ENCODE measurements at regions not wholly inside any gene's neighbourhood (a gene's known extent, or its start where the extent isn't known, plus 50 kb on each side); places are given as distances from the start of the nearest gene placed in this dataset.

DNA sequence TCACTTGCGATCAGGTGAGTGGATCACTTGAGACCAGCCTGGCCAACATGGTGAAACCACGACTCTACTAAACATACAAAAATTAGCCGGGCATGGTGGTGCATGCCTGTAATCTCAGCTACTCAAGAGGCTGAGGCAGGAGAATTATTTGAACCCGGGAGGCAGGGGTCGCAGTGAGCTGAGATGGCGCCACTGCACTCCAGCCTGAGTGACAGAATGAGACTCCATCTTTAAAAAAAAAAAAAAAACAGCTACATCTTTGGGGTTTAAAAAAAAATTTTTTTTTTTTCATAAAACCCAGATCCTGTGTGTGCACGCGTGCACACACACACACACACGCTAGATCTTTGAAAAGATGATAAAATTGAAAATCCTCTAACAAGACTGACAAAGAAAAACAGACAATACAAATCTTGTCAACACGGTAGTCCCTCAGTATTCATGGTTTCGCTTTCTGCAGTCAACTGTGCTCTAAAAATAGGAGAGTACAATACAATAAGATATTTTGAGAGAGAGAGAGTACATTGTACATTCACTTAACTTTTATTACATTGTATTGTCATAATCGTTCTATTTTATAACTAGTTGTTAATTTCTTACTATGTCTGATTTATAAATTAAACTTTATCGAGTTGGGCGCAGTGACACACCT, 295.3 kb upstream of the RGS6 start:
- Histone ChIP-seq H3K9ac (ENCODE audit: low read depth in 2 of 2, low read length in 2 of 2) (no peak overlapping the region), H3K27me3 (no peaks in the 10 kb centered on the region), H3K27ac (no peak overlapping the region), H3K36me3 (no peaks in the 10 kb centered on the region), H3K4me3 (no peak overlapping the region), H3K4me1 (no peaks in the 10 kb centered on the region), H3K9me3 (no peaks in the 10 kb centered on the region)
- no peak for DNase-seq
- TF ChIP-seq, protein P1, sequence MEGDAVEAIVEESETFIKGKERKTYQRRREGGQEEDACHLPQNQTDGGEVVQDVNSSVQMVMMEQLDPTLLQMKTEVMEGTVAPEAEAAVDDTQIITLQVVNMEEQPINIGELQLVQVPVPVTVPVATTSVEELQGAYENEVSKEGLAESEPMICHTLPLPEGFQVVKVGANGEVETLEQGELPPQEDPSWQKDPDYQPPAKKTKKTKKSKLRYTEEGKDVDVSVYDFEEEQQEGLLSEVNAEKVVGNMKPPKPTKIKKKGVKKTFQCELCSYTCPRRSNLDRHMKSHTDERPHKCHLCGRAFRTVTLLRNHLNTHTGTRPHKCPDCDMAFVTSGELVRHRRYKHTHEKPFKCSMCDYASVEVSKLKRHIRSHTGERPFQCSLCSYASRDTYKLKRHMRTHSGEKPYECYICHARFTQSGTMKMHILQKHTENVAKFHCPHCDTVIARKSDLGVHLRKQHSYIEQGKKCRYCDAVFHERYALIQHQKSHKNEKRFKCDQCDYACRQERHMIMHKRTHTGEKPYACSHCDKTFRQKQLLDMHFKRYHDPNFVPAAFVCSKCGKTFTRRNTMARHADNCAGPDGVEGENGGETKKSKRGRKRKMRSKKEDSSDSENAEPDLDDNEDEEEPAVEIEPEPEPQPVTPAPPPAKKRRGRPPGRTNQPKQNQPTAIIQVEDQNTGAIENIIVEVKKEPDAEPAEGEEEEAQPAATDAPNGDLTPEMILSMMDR (IDR thresholded peaks at IDR 0.05): no peak
- intact Hi-C loops (cut with DNase I): no loop called here

DNA sequence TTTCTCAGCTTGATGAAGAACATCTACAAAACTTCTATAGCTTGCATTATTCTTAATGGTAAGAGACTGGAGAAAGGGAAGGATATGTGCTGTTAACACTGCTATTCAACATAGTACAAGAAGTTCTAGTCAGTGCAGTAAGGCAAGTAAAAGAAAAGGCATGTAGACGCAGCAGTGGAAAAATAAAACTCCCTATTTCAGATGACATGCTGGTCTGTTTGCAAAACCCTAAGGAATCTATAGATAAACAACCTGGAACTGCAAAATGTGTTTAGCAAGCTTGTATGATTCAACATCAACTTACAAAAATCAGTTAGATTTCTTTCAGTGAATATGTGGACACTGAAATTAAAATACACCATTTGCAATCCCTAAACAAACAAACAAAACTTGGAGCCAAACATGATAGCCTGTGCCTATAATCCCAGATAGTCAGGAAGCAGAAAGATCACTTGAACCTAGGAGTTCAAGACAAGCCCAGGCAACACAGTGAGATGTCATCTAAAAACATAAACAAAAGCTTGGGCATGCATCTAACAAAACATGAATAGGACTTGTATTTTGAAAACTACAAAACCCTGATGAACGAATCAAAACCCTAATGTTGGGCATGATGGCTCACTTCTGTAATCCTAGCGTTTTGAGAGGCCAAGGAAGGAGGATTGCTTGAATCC, 293.6 kb upstream of the RGS6 start:
- no peaks in the 10 kb centered on the region for H3K9me3 ChIP-seq
- no peak for DNase-seq
- no peaks in the 10 kb centered on the region for H3K36me3 ChIP-seq
- intact Hi-C loops (cut with DNase I): no loop called here
- H3K4me1 ChIP-seq: no peaks in the 10 kb centered on the region
- H3K9ac ChIP-seq (ENCODE audit: low read depth in 2 of 2, low read length in 2 of 2): no peak overlapping the region
- H3K27me3 ChIP-seq: no peaks in the 10 kb centered on the region
- H3K27ac ChIP-seq: no peak overlapping the region
- H3K4me3 ChIP-seq: no peak overlapping the region
- TF ChIP-seq, protein P1 (IDR thresholded peaks at IDR 0.05): no peak

DNA sequence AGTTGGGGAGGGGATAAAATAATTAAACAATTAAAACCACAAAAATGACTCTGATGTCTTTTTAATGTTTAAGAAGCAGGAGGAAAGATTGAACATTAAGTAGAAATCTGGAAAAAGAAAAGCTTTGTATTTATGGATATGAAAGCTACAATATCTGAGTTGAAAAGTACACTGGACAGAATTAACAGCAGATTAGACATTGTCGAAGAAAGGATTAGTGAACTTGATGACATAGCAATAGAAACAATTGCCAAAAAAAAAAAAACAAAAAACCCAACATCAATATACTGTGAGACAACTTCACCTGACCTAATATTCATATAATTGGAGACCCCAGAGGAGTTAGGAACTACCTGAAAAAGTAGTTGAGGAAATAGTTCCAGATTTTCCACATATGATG, 289.5 kb upstream of the RGS6 start:
- no peak overlapping the region for H3K27ac ChIP-seq
- H3K27me3 ChIP-seq: no peaks in the 10 kb centered on the region
- H3K9ac ChIP-seq (ENCODE audit: low read depth in 2 of 2, low read length in 2 of 2): no peak overlapping the region
- no peak overlapping the region for H3K4me3 ChIP-seq
- no peaks in the 10 kb centered on the region for H3K36me3 ChIP-seq
- H3K9me3 ChIP-seq: no peaks in the 10 kb centered on the region
- TF ChIP-seq, protein P1 (IDR thresholded peaks at IDR 0.05): no peak
- no peaks in the 10 kb centered on the region for H3K4me1 ChIP-seq
- no peak for DNase-seq
- intact Hi-C loops (cut with DNase I): no loop called here

DNA sequence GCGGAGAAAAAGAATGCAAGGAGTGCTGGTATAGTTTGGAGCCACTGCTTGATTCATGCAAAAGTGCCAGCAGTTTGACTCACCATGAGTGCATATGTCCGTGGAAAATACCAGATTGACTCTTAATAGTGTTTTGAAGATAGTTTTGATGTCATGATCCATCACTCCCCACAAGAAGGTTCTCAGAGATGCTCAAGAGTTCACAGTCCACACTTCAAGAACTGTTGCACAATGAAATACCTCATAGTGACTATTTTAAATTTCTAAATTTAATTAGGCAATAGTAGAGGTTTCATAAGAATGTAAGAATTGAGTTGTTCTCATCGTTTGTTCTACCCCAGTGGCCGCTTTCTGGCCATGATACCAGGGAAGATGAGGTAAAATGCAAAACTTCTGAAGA, 286.6 kb upstream of the RGS6 start:
- no peaks in the 10 kb centered on the region for H3K9me3 ChIP-seq
- H3K36me3 ChIP-seq: no peaks in the 10 kb centered on the region
- H3K9ac ChIP-seq (ENCODE audit: low read depth in 2 of 2, low read length in 2 of 2): no peak overlapping the region
- H3K27ac ChIP-seq: no peak overlapping the region
- TF ChIP-seq, protein P1 (IDR thresholded peaks at IDR 0.05): no peak
- no peaks in the 10 kb centered on the region for H3K27me3 ChIP-seq
- intact Hi-C loops (cut with DNase I): no loop called here
- no peaks in the 10 kb centered on the region for H3K4me1 ChIP-seq
- no peak overlapping the region for H3K4me3 ChIP-seq
- DNase-seq: no peak

DNA sequence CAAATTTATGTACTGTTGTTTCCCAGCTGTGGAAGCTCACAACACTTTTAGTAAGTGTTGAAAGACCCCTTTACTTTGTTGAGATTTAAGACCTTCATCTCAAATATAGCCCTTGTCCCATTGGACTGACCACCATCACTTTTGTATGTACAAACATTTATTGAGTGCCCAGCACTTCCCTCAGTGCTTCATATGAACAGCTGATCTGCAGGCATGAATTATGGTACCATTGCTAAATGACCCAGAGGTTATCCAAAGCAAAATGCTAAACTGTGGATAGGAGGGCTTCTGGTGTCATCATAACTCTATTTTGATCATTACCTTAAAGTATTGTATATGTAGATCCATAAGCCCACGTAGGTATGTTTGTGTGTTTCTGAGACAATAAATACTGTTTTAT, 285.7 kb upstream of the RGS6 start:
- Histone ChIP-seq H3K4me3 (no peak overlapping the region), H3K9me3 (no peaks in the 10 kb centered on the region), H3K9ac (ENCODE audit: low read depth in 2 of 2, low read length in 2 of 2) (no peak overlapping the region), H3K27ac (no peak overlapping the region), H3K36me3 (no peaks in the 10 kb centered on the region), H3K4me1 (no peaks in the 10 kb centered on the region), H3K27me3 (no peaks in the 10 kb centered on the region)
- intact Hi-C loops (cut with DNase I): no loop called here
- DNase-seq: no peak
- TF ChIP-seq, protein P1 (IDR thresholded peaks at IDR 0.05): no peak

Data from colonic mucosa (tissue), 4 donors.